Progenitor cell of endocrine pancreas (in vitro differentiated cells): ENCODE measurements at regions not wholly inside any gene's neighbourhood (a gene's known extent, or its start where the extent isn't known, plus 50 kb on each side); places are given as distances from the start of the nearest gene placed in this dataset.
A peak's percentile ranks its signal among the peaks of the same experiment; 100 is the strongest.
"Not testable (repeated sequence)": the region's sequence is repeated elsewhere in the genome, so short reads cannot be mapped to it uniquely, and the experiment has no call there.

ENCODE experiments used
- DNase-seq: peaks from one replicate; pipeline ENCODE4 v3.0.0; 2021; ENCODE audit warnings: low spot score; ENCODE audit not compliant: unreplicated experiment
- H3K27ac Mint-ChIP-seq: 2 replicates; pipeline ENCODE4 v1.8.0; 2021; ENCODE audit warnings: mild to moderate bottlenecking, moderate library complexity, mixed read lengths
- H3K27me3 Mint-ChIP-seq: 2 replicates; pipeline ENCODE4 v1.8.0; 2021; ENCODE audit warnings: mixed read lengths
- H3K36me3 Mint-ChIP-seq: 2 replicates; pipeline ENCODE4 v1.8.0; 2022; ENCODE audit warnings: mixed read lengths; ENCODE audit not compliant: insufficient read depth
- H3K4me1 Mint-ChIP-seq: 2 replicates; pipeline ENCODE4 v1.8.0; 2021; ENCODE audit warnings: low read depth, mixed read lengths
- H3K4me3 Mint-ChIP-seq: 2 replicates; pipeline ENCODE4 v1.8.0; 2021; ENCODE audit warnings: low read depth, mild to moderate bottlenecking, moderate library complexity, mixed read lengths
- H3K9me3 Mint-ChIP-seq: 2 replicates; pipeline ENCODE4 v1.8.0; 2021; ENCODE audit warnings: low read depth, mixed read lengths
- CTCF ChIP-seq: fragments of 200-600 bp; sonication (generic); IDR thresholded peaks from one replicate; pipeline ENCODE4 v1.5.0; 2021; ENCODE audit warnings: antibody characterized with exemption, mild to moderate bottlenecking; ENCODE audit not compliant: unreplicated experiment

GRCh38 chr5:162939991-162940390 lies 497.4 kb upstream of the CCNG1 start:
- H3K4me1 Mint-ChIP-seq = no peaks in the 10 kb centered on the region
- DNase-seq = no peak
- peaks cover under 1% of the 10 kb centered on the region for H3K9me3 Mint-ChIP-seq
- H3K27ac Mint-ChIP-seq = no peak overlapping the region
- H3K4me3 Mint-ChIP-seq = no peak overlapping the region
- no peaks in the 10 kb centered on the region for H3K36me3 Mint-ChIP-seq
- no peak for TF ChIP-seq CTCF
- H3K27me3 Mint-ChIP-seq = no peaks in the 10 kb centered on the region

GRCh38 chr5:162948677-162949076 lies 488.7 kb upstream of the CCNG1 start:
- Mint-ChIP-seq H3K4me3 (no peak overlapping the region), H3K36me3 (no peaks in the 10 kb centered on the region), H3K27ac (no peak overlapping the region), H3K27me3 (no peaks in the 10 kb centered on the region), H3K4me1 (no peaks in the 10 kb centered on the region), H3K9me3 (no peaks in the 10 kb centered on the region)
- TF ChIP-seq CTCF = no peak
- DNase-seq = no peak

GRCh38 chr5:162956570-162956969 lies 480.8 kb upstream of the CCNG1 start:
- no peak for DNase-seq
- Mint-ChIP-seq H3K27ac (no peak overlapping the region), H3K4me3 (no peak overlapping the region), H3K9me3 (no peaks in the 10 kb centered on the region), H3K36me3 (no peaks in the 10 kb centered on the region), H3K4me1 (no peaks in the 10 kb centered on the region), H3K27me3 (no peaks in the 10 kb centered on the region)
- TF ChIP-seq CTCF = no peak

GRCh38 chr5:162964144-162964543 lies 473.3 kb upstream of the CCNG1 start:
- not testable (repeated sequence) for H3K36me3 Mint-ChIP-seq, H3K27me3 Mint-ChIP-seq, H3K4me3 Mint-ChIP-seq, H3K9me3 Mint-ChIP-seq, H3K27ac Mint-ChIP-seq, H3K4me1 Mint-ChIP-seq
- peak; percentile 23 for DNase-seq
- TF ChIP-seq CTCF = peak; percentile 33

GRCh38 chr5:162990063-162990462 lies 447.3 kb upstream of the CCNG1 start:
- H3K4me3 Mint-ChIP-seq = no peak overlapping the region
- H3K27ac Mint-ChIP-seq = no peak overlapping the region
- H3K4me1 Mint-ChIP-seq = no peaks in the 10 kb centered on the region
- TF ChIP-seq CTCF = no peak
- H3K27me3 Mint-ChIP-seq = no peaks in the 10 kb centered on the region
- H3K9me3 Mint-ChIP-seq = no peaks in the 10 kb centered on the region
- H3K36me3 Mint-ChIP-seq = no peaks in the 10 kb centered on the region
- DNase-seq = no peak
